Panc1 (cell line): ENCODE measurements at regions not wholly inside any gene's neighbourhood (a gene's known extent, or its start where the extent isn't known, plus 50 kb on each side); places are given as distances from the start of the nearest gene placed in this dataset.

ENCODE experiments used
- ATAC-seq: fragments of 200-7000 bp; cut with Tn5 transposase; 2 replicates; pipeline ENCODE4 v1.9.1; 2020; ENCODE audit warnings: mild to moderate bottlenecking, moderate library complexity
- BruUV-seq: library from RNA; stranded (reverse); fragments of 400-500 nt; replicated peaks from 2 replicates; lab custom pipeline; 2021; lab: Mats Ljungman, UMichigan
- CTCF ChIA-PET: fragments of 300-600 bp; sonication (Branson Sonifier 250); formaldehyde crosslinking; loops from one replicate; lab custom pipeline; 2022; ENCODE audit warnings: antibody characterized with exemption; lab: Charles Lee
- POLR2A ChIA-PET: fragments of 300-600 bp; sonication (Branson Sonifier 250); formaldehyde crosslinking; loops from one replicate; lab custom pipeline; 2022; ENCODE audit warnings: antibody characterized with exemption; lab: Charles Lee
- DNase-seq: peaks from one replicate; pipeline ENCODE4 v3.0.0-alpha.2; 2010; ENCODE audit warnings: low read depth, low spot score
- H3K27ac ChIP-seq: 2 replicates; pipeline ENCODE4 v1.5.1; 2011; ENCODE audit warnings: mild to moderate bottlenecking, low read length, inconsistent platforms
- H3K27me3 ChIP-seq: fragments of 200-500 bp; sonication (Bioruptor generic); 2 replicates; pipeline ENCODE4 v1.6.0; 2014; ENCODE audit warnings: low read length, inconsistent platforms; ENCODE audit not compliant: control insufficient read depth, insufficient read depth
- H3K36me3 ChIP-seq: fragments of 200-500 bp; sonication (Bioruptor generic); 2 replicates; pipeline ENCODE4 v1.5.1; 2014; ENCODE audit warnings: inconsistent platforms, mild to moderate bottlenecking, low read length, moderate library complexity; ENCODE audit not compliant: control insufficient read depth, insufficient read depth
- H3K4me1 ChIP-seq: 2 replicates; pipeline ENCODE4 v1.5.1; 2011; ENCODE audit warnings: inconsistent platforms, mild to moderate bottlenecking, low read length, moderate library complexity; ENCODE audit not compliant: control insufficient read depth, insufficient read depth
- H3K4me3 ChIP-seq, 2 experiments: 2 replicates each; pipeline ENCODE4 v1.5.1; 2011 to 2012; ENCODE audit warnings: low read depth in 2 of 2, low read length in 2 of 2, mild to moderate bottlenecking in 2 of 2, inconsistent platforms in 1 of 2, moderate library complexity in 1 of 2
- H3K9me3 ChIP-seq: fragments of 200-500 bp; sonication (Bioruptor generic); 2 replicates; pipeline ENCODE4 v1.5.1; 2014; ENCODE audit warnings: low read depth, mild to moderate bottlenecking, inconsistent platforms, low read length, moderate library complexity; ENCODE audit not compliant: control insufficient read depth, insufficient read depth
- POLR2AphosphoS5 ChIP-seq: IDR thresholded peaks from 2 replicates; pipeline ENCODE4 v1.6.1; 2012; ENCODE audit warnings: mild to moderate bottlenecking, low read depth, low read length, moderate library complexity
- SIN3A ChIP-seq: IDR thresholded peaks from 2 replicates; pipeline ENCODE4 v1.6.1; 2012; ENCODE audit warnings: low read depth, mild to moderate bottlenecking, low read length, moderate library complexity, borderline replicate concordance; ENCODE audit not compliant: insufficient read depth
- TCF7L2 ChIP-seq: IDR thresholded peaks from 2 replicates; pipeline ENCODE4 v1.6.1; 2011; ENCODE audit warnings: mild to moderate bottlenecking, low read depth, low read length, inconsistent platforms
- in situ Hi-C: cut with HindIII; loops from 2 replicates; pipeline ENCODE4 v1.10.0; 2016; ENCODE audit warnings: low sequenced_read_pairs, low pct_unique_long_range_greater_than_20kb
- intact Hi-C: fragments of 100-400 bp; cut with micrococcal nuclease; formaldehyde crosslinking; loops from one replicate; pipeline ENCODE4 v1.10.0; 2022; ENCODE audit not compliant: unreplicated experiment
- TF ChIP-seq, protein P1 (sequence below): fragments of 450-650 bp; IDR thresholded peaks from 2 replicates; pipeline ENCODE4 v1.5.1; 2017; ENCODE audit warnings: mild to moderate bottlenecking
- TF ChIP-seq, protein P2 (sequence below), 2 experiments: IDR thresholded peaks; 2 replicates each; pipeline ENCODE4 v1.6.1; 2011 to 2012; ENCODE audit warnings: low read depth in 2 of 2, control low read depth in 1 of 2, low read length in 1 of 2, mild to moderate bottlenecking in 1 of 2, moderate library complexity in 1 of 2; ENCODE audit not compliant: insufficient read depth in 1 of 2

DNA sequence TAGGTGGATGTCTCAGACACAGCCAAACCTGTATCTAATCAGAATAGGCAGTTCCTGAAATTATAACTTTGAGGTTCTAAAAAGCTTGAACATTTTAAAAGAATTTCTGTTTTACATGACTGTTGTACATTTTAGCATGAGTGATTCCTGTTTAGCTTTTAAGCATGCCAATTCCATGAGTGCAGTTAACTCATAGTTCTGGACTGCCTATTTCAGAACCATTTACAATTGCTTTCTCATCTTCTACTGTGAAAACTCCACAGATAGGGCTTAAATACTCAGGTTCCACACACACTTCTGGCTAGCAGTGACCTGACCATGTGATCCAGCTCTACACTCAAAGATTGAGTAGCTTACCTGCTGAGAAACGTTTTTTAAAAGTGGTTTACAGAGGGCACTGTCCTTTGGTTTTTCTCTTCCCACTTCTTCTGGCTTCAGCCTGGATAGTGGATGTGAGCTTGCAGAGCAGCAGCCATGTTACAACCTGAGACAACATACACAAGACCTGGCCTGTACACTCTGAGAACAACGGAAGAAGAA, 280.8 kb downstream of the ANKRD50 start:
- Histone ChIP-seq H3K36me3 (no peaks in the 10 kb centered on the region), H3K27me3 (no peaks in the 10 kb centered on the region), H3K4me3 (no peak overlapping the region), H3K27ac (no peak overlapping the region), H3K4me1 (no peaks in the 10 kb centered on the region), H3K9me3 (no peaks in the 10 kb centered on the region)
- POLR2A ChIA-PET = no interaction called here
- in situ Hi-C loops = no loop called here
- CTCF ChIA-PET = no interaction called here
- no peak for DNase-seq
- TF ChIP-seq, protein P1, sequence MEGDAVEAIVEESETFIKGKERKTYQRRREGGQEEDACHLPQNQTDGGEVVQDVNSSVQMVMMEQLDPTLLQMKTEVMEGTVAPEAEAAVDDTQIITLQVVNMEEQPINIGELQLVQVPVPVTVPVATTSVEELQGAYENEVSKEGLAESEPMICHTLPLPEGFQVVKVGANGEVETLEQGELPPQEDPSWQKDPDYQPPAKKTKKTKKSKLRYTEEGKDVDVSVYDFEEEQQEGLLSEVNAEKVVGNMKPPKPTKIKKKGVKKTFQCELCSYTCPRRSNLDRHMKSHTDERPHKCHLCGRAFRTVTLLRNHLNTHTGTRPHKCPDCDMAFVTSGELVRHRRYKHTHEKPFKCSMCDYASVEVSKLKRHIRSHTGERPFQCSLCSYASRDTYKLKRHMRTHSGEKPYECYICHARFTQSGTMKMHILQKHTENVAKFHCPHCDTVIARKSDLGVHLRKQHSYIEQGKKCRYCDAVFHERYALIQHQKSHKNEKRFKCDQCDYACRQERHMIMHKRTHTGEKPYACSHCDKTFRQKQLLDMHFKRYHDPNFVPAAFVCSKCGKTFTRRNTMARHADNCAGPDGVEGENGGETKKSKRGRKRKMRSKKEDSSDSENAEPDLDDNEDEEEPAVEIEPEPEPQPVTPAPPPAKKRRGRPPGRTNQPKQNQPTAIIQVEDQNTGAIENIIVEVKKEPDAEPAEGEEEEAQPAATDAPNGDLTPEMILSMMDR = no peak
- TF ChIP-seq SIN3A = no peak
- TF ChIP-seq, protein P2, sequence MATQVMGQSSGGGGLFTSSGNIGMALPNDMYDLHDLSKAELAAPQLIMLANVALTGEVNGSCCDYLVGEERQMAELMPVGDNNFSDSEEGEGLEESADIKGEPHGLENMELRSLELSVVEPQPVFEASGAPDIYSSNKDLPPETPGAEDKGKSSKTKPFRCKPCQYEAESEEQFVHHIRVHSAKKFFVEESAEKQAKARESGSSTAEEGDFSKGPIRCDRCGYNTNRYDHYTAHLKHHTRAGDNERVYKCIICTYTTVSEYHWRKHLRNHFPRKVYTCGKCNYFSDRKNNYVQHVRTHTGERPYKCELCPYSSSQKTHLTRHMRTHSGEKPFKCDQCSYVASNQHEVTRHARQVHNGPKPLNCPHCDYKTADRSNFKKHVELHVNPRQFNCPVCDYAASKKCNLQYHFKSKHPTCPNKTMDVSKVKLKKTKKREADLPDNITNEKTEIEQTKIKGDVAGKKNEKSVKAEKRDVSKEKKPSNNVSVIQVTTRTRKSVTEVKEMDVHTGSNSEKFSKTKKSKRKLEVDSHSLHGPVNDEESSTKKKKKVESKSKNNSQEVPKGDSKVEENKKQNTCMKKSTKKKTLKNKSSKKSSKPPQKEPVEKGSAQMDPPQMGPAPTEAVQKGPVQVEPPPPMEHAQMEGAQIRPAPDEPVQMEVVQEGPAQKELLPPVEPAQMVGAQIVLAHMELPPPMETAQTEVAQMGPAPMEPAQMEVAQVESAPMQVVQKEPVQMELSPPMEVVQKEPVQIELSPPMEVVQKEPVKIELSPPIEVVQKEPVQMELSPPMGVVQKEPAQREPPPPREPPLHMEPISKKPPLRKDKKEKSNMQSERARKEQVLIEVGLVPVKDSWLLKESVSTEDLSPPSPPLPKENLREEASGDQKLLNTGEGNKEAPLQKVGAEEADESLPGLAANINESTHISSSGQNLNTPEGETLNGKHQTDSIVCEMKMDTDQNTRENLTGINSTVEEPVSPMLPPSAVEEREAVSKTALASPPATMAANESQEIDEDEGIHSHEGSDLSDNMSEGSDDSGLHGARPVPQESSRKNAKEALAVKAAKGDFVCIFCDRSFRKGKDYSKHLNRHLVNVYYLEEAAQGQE (IDR thresholded peaks at IDR 0.05; ENCODE audit: insufficient read depth in 1 of 2, low read depth in 2 of 2, low read length in 1 of 2) = no peak
- TF ChIP-seq POLR2AphosphoS5 = no peak
- no peak for TF ChIP-seq TCF7L2
- no TSS peak for BruUV-seq
- ATAC-seq = no peak
- intact Hi-C loops = no loop called here

DNA sequence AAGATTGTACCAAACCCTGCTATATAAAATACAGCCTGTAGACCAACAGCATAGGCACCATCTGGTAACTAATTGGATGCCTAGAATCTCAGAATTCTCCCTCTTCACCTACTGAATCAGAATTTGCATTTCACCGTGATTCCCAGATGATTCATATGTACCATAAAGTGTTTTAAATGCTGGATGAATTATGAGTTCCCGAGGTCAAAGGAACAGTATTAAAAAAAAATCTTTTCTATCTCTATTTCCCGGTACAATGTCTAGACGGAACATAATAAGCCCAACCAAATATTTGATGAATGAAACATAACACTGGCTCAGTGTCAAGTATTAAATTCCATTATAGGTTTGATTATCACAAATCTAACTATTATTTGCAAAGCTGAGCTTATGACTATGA, 280.0 kb downstream of the ANKRD50 start:
- Histone ChIP-seq H3K4me3 (no peak overlapping the region), H3K4me1 (no peaks in the 10 kb centered on the region), H3K9me3 (no peaks in the 10 kb centered on the region), H3K36me3 (no peaks in the 10 kb centered on the region), H3K27ac (no peak overlapping the region), H3K27me3 (no peaks in the 10 kb centered on the region)
- TF ChIP-seq TCF7L2 (no peak), POLR2AphosphoS5 (no peak), SIN3A (no peak)
- TF ChIP-seq, protein P2 (IDR thresholded peaks at IDR 0.05; ENCODE audit: insufficient read depth in 1 of 2, low read depth in 2 of 2, low read length in 1 of 2) = no peak
- TF ChIP-seq, protein P1 = no peak
- DNase-seq (no peak), ATAC-seq (no peak)
- in situ Hi-C loops (no loop called here), intact Hi-C loops (no loop called here)
- POLR2A ChIA-PET = no interaction called here
- CTCF ChIA-PET = no interaction called here
- BruUV-seq = no TSS peak
